GM18909 (cell line): ENCODE measurements at regions not wholly inside any gene's neighbourhood (a gene's known extent, or its start where the extent isn't known, plus 50 kb on each side); places are given as distances from the start of the nearest gene placed in this dataset.
"Not testable (repeated sequence)": the region's sequence is repeated elsewhere in the genome, so short reads cannot be mapped to it uniquely, and the experiment has no call there.

Experiments
- ATAC-seq: cut with Tn5 transposase; IDR thresholded peaks from one replicate; pipeline ENCODE4 v1.9.1; 2021; ENCODE audit warnings: mild to moderate bottlenecking; ENCODE audit not compliant: unreplicated experiment, poor library complexity

- no peak for ATAC-seq
Measured at GRCh38 chr1:188822248-188822647, 1655.4 kb downstream of the BRINP3 start.

DNA sequence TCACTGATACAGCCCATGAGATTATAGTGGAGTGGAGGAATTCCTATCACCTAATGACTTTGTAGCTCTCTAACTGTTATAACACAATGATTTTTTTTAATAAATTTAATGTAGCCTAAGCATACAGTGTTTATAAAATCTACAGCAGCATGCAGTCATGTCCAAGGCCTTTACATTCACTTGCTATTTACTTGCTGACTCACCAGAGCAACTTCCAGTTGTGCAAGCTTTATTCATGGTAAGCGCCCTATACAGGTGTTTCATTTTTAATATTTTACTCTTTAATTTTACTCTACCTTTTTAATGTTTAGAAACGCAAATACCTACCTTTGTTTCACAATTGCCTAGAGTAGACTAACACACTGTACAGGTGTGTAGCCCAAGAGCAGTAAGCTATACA lies 1652.2 kb downstream of the BRINP3 start:
- ATAC-seq: no peak

GRCh38 chr1:188826800-188827199 lies 1650.9 kb downstream of the BRINP3 start:
- no peak for ATAC-seq

- ATAC-seq: no peak
Measured at GRCh38 chr1:188827400-188827799, 1650.3 kb downstream of the BRINP3 start.

GRCh38 chr1:188841111-188841696 lies 1636.5 kb downstream of the BRINP3 start:
- not testable (repeated sequence) for ATAC-seq

- no peak for ATAC-seq
Measured at GRCh38 chr1:188846468-188846867, 1631.2 kb downstream of the BRINP3 start.

- ATAC-seq: no peak
Measured at GRCh38 chr1:188857526-188858087, 1620.1 kb downstream of the BRINP3 start.

- no peak for ATAC-seq
Measured at GRCh38 chr1:188867614-188868013, 1610.0 kb downstream of the BRINP3 start.

GRCh38 chr1:188871164-188871563 lies 1606.5 kb downstream of the BRINP3 start:
- no peak for ATAC-seq

GRCh38 chr1:188872376-188872775 lies 1605.3 kb downstream of the BRINP3 start:
- no peak for ATAC-seq

DNA sequence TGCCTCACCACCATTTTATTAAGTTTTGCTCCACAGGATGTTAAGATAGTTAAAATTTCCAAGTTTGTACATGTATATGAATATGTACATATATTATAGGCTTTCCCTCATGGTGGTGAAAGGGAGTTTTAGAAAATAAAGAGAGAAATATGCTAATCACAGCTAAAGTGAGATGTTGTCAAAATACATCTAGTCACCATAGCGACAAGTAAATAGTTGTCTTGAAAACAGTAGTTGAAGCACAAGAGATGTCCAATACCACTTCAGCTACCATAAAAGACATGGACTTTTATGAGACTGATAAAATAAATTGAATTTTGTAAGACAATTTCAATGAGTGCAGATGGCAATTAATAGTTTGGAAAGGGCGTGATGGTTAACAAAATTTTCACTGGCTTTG lies 1600.0 kb downstream of the BRINP3 start:
- ATAC-seq: no peak

- ATAC-seq: no peak
Measured at GRCh38 chr1:188888386-188888785, 1589.3 kb downstream of the BRINP3 start.

- no peak for ATAC-seq
Measured at GRCh38 chr1:188889166-188889565, 1588.5 kb downstream of the BRINP3 start.

- ATAC-seq: no peak
Measured at GRCh38 chr1:188891958-188892357, 1585.7 kb downstream of the BRINP3 start.

GRCh38 chr1:188895611-188896010 lies 1582.1 kb downstream of the BRINP3 start:
- ATAC-seq: no peak

DNA sequence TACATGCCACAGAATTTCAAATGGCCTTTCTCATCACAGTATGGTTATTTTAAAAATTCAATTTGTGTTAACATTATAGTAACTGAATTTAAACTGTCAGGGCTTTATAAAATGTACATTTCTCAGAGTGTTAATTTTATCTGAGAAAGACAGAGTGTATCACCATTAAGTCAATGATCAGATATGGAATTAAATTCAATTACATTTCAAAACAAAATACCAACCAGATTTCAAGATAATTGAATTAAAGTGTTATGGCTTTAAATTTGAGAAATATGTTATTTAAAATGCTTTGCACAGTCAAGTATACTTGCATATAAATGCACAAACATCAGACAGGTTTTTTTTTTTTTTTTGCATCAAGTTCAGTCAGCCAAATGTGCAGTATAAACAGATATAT lies 1574.4 kb downstream of the BRINP3 start:
- no peak for ATAC-seq

DNA sequence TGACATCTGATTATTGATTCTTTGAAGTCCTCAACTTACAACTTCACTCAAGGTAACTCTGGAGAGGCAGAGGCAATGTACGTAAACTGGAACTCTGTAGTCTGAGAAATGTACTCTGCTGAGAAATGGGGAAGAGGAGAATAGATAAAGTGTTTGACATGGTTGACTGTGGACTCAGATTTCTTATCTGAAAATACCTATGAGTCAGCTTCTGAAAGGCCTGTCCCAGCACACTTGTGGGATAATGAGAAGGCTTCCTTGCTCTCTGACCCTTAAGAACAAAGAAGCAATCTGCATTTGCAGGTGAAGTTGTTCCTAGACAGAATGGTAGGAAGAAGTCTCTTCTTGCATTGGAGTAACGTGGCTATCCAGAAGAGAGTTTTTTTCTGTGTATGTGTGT lies 1573.5 kb downstream of the BRINP3 start:
- ATAC-seq: no peak

- ATAC-seq: no peak
Measured at GRCh38 chr1:188906921-188907641, 1570.6 kb downstream of the BRINP3 start.

DNA sequence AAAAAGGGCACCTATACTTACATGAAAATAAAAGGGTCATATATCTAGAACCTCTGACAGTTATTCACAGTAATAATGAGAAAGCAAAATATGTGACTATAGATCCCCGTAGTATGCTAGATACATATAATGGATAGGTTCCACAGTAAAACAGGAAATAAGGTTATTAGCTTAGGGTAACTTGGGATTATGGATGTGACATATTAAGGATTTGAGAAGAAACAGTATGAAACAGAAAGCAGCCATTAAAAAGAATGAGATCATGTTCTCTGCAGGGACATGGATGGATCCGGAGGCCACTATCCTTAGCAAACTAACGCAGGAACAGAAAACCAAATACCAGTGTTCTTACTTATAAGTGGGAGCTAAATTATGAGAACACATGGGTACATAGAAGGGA lies 1547.3 kb downstream of the BRINP3 start:
- ATAC-seq: no peak

DNA sequence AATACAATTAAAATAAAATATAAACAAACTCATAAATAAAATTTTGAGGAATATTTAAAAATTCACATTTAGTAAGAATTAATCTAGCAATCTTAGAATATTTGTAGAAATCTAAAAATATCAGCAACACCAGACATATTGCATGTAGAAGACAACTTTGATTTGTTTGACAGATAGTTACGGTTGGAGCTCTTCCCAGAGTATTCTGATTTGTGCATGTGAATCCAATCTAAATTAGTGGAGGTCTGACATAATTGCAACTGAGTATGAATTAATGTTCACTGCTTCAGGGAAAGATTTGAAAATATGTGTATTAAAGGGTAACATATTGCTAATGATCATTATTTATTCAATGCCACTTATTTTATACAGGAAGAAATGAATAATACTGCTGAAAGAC lies 1546.2 kb downstream of the BRINP3 start:
- no peak for ATAC-seq

- no peak for ATAC-seq
Measured at GRCh38 chr1:188937965-188938551, 1539.6 kb downstream of the BRINP3 start.
